Astrocyte of the hippocampus (primary cell): ENCODE measurements at regions not wholly inside any gene's neighbourhood (a gene's known extent, or its start where the extent isn't known, plus 50 kb on each side); places are given as distances from the start of the nearest gene placed in this dataset.
"Not testable (repeated sequence)": the region's sequence is repeated elsewhere in the genome, so short reads cannot be mapped to it uniquely, and the experiment has no call there.

Experiments used
- DNase-seq: peaks from one replicate; pipeline ENCODE4 v3.0.0; 2011; ENCODE audit warnings: low read depth, low spot score

DNA sequence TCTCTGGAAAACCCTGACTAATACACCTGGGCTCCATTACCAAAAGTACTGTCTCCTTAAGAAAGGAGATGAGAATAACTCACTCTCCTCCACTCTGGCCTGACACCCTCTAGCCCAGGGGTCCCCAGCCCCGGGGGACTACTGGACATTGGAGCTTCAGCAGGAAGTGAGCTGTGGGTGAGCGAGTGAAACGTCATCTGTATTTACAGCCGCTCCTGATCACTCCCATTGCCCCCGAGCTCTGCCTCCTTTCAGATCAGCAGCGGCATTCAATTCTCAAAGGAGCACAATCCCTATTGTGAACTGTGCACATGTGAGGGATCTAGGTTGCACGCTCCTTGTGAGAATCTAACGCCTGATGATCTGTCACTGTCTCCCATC, 126.3 kb upstream of the TNRC6C start:
- no peak for DNase-seq

DNA sequence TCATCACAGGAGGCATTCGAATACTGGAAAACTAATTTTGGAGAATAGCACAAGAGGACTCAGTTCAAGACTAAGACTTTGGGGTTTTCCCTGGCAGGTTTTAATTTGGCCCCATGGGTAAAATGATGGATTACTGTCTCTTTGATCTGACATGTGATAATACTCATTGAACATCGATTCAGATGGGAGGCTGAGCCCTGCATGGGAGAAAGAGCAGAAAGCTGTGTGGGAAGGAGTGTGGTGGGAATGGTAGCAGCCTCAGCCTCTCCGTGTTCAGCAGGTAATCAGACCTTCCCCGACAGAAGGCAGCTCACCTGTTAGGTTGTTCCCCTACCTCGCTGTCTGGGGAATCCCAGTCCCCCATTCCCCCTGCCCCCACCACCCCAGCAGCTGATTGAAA, 124.7 kb upstream of the TNRC6C start:
- DNase-seq: no peak

DNA sequence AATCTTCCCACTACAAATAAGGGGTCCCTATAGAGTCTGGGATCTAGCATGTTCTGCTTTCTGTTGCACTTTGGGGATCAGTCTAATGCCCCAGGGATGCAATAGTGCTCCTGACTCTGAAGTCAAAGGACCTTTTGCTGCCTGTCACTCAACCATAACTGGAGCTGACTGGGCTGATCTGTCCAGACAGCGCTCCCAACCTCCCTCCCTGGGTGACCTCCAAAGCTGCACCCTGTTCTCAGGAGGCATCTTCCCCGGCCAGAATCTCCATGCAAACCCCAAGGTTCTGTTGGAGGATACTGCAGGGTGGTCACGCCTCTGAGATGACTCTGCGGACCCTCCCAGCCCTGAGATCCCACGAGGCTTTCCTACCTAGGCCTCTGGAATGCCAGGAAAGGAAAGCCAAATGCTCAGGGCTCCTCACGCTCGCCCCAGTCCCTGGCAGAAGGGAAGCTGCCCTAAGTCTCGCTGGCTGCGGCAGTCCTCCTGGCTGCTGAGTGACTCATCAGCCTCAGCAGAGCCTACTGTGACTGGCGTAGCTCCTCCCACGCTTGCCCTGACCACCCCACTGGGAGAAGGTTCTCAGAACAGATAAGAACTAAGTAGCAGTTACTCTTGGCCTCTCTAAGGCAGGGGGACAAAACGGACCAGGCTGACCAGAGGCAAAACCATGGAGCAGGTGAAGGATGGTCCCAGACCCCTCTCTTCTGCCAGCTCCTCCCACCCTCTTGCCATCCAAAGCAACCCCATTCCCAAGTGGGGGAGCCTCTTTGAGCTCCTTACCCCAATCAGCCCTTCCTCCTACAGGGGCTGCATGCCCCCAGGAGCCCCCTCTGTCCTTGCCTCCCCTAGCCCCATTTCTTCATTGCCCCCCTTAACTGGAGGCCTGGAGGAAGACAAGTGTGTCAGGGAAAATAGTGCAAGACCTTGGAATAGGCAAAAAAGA, 124.1 kb upstream of the TNRC6C start:
- DNase-seq: peak; percentile 96

DNA sequence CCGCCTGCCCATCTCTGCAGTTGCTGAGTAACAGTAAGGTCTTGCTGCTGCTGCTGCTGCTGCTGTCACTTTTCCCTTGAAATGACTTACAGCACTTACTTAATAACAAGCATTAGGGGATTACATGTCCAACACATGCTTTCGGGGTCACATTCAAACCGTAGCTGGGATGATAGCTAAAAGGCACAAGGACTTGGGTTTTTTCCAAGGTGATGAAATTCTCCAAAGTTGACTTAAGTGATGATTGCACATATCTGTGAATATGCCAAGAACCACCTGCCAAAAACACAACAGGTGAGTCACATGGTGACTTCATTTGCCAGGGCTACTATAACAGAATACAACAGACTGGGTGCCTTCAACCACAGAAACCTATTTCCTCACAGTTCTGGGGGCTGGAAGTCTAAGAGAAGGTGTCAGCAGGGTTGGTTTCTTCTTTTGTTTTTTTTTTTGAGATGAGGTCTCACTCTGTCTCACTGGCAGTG, 121.9 kb upstream of the TNRC6C start:
- peak; percentile 49 for DNase-seq

DNA sequence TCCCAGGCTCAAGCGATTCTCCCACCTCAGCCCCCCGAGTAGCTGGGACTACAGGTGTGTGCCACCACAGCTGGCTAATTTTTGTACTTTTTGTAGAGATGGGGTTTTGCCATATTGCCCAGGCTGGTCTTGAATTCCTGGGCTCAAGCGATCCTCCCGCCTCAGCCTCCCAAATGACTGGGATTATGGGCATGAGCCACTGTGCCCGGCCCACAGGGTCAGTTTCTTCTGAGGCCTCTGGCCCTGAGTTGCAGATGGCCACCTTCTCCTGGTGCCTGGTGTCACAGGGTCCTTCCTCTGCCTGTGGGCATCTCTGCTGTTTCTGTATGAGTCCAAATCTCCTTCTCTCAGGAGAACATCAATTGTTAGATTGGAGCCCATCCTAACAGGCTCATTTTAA, 121.4 kb upstream of the TNRC6C start:
- not testable (repeated sequence) for DNase-seq

DNA sequence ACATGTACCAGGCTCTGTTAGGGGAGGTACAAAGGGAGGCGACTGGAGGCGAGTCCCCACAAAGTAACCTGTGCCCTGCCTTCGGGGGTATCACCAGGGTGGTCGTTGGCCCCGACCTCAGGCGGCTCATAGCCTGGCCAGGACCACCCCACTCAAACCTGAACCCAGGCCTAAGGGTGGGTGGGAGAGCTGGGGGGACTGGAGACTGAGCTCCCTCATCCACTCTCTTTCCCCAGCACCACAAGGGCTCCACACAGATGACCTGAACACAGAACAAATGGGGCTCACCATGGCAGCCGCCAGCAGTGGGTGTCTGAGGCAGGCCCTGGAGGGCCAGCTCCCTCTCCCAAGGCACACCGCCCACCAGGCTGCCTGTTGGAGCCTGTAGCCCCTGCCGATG, 120.6 kb upstream of the TNRC6C start:
- no peak for DNase-seq

DNA sequence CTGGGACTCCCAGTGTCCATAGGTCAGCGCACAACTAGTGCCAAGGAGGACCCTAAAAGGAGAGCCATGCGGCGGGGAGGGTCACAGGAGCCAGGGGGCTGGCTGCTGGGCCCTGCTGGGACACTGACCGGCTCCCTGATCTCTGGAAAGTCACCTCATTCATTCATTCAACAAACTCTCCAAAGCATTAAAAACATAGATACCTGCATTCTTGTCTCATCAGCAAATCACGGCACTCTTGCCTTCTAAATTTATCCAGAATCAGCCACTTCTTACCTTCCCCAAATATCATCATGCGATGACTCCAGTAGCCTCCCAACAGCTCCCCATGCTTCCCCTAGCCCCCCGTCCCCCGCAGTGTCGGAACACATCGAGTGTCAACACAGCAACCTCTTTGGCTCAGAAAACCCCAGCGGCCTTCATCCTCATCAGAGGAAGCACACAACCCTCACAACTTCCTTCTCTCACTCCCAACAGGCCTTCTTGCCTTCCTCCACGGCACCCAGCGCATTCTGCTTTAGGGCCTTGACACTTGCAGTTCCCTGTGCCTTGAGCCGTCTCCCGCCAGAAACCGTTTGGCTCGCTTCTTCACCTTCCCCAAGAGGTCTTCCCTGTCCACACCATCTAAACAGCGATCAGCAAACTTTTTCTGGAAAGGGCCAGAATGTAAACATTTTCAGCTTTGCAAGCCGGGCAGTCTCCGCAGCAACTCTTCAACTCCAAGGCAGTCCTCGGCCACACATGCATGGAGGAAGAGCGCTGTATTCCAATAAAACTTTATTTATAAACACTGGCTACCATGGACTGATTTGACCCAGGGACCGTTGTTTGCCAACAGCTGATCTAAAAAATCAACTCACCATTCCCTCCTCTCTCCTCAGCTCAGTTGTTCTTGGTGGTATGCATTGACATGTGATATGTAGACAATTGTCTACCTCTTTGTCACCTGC, 119.5 kb upstream of the TNRC6C start:
- no peak for DNase-seq

DNA sequence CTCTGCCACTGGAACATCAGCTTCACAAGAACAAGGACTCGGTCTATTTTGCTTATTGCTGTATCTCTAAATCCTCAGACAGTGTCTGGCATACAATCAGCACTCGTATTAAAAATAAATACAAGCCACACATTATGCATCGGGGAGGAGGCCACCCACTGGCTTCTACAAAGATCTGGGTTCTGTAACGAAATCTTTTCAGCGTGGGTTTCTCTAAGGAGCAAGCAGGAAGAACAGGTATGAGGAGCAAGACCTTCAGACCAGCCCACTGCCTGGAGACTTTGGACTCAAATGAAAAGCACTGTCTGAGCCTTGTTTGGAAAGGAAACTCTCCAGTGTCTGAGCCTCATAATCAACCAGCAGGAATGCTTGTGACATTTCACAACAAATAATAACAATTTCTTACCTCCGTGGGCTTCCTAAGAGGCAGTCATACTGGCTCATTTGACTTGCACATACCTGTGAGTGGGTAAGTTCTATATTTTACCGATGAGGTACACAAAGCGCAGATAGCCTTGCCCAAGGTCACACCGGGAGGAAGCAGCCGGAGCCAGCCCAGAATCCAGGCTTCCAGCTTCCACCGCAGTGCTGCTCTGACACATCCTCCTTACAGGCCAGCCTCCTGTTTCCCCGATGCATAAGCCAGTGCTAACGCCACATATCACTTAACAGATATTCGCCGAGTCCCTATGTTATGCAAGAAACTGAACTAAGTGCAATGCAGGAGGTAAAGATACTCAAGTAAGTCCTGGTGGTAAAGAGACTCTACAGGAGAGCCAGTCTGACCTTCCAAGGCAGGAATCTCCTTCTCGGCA, 118.6 kb upstream of the TNRC6C start:
- peak; percentile 45 for DNase-seq

DNA sequence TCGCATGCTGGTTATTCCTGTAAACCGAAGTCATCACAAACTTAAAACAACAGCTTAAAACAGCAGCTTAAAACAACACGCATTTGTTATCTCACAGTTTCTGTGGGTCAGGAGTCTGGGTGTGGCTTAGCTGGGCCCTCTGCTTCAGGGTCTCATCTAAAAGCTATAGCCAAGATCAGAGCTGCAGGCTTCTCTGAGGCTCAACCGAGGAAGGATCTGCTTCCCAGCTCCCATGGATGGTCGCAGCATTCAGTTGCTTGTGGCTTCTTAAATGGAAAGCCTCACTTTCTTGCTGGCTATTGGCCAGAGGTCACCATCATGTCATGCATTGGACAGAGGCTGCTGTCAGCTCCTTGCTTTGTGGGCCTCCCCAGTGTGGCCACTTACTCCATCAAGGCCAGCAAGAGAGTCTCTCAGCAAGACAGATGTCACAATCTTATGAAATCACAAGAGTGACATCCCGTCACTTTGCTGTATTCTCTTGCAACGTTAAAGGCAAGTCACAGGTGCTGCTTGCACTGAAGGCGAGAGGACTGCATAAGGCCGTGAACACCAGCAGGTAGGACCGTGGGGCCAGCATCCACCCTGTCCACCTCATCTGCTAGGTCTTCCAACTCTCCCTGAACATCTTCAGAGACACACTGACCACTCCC, 117.9 kb upstream of the TNRC6C start:
- no peak for DNase-seq

DNA sequence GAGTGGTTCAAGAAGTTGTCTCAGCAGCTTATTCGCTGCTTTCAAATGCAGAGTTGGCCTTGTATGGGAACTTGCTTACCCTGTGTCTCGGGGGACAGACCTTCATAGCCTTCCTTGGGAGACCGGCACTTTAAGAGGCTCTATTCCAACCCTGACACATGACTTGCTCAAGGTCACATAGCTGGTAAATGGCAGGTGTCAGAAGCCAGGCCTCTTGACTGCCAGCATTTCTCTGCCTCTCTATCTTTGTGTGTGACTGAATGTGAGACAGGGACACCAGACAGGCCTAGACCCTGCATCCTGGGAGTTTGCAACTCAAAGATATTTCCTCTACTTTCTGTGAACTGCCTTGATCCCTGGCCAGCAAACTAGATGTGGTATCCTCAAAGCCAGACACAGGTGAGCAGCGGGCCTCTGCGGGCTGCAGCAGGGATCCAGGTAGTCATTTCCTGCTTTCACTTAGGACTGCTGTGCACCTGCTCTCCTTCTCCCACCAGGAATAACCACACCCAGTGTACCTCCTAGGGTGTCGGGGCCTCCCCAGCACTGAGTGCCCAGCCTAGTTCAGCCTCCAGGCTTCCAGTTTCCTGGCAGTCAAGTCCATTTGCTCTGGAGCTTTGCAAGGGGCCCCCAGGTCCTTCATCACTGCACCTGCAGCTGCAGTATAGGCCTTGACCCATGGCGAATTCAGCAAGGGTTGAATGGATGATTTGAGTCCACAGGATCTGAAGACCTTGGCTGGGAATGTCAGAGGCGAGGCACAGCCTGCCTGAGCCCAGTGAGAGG, 116.6 kb upstream of the TNRC6C start:
- no peak for DNase-seq

DNA sequence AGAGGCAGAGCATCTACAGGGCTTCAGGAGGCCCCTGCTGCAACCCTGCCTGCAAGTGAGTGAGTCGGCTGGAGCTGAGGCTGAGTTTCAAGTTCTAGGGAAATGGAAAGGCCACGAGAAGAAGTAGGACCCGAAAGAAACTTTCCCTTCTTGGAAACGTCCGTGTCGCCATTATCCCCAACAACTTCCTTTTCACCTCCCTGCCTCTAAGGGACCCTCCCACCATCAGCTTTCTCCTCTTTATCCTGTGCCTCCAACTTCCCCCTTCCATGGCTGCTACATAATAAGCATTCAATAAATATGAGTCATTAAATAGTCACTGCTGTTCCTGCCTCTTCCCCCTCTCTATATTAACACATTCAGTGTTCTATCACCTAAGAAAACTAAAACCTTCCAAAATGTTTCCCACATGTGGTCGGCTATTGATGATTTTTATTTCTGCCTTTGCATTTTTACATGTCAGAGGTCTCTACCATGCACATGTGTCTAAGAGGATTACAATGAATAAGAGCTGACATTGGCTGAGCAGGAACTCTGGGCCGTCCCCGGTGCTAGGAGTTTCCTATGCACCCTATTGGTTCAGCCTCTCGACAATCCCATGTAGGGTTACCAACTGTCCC, 115.9 kb upstream of the TNRC6C start:
- DNase-seq: peak; percentile 68

DNA sequence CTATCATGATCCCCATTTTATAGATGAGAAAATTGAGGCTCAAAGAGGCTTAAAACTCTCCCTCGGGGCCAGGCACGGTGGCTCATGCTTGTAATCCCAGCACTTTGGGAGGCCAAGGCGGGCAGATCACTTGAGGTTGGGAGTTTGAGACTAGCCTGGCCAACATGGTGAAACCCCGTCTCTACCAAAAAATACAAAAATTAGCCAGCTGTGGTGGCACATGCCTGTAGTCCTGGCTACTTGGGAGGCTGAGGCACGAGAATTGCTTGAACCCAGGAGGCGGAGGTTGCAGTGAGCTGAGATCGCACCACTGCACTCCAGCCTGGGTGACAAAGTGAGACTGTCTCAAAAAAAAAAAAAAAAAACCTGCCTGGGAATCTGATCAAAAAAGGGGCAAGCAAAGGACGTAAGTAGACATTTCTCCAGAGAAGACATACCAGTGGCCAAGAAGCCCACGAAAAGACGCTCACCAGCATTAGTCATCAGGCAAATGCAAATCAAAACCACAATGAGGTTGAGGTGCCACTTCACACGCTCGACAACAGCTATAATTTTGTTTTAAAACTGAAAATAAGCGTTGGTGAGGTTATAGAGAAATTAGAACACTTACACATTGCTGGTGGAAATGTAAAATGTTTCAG, 115.1 kb upstream of the TNRC6C start:
- DNase-seq: peak; percentile 95

DNA sequence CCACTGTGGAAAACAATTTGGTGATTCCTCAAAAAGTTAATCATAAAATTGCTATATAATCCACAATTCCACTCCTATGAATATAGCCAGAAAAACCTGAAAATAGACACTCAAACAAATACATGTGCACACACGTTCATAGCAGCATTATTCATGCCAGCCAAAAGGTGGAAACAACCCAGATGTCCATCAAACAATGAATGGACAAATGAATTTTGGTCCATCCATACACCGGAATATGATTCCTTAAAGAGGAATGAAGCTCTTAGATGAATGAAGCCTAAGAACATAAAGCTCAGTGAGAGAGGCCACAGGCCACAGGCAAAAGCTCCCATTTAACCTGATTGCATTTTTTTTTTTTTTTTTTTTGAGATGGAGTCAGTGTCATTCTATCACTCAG, 114.6 kb upstream of the TNRC6C start:
- no peak for DNase-seq

DNA sequence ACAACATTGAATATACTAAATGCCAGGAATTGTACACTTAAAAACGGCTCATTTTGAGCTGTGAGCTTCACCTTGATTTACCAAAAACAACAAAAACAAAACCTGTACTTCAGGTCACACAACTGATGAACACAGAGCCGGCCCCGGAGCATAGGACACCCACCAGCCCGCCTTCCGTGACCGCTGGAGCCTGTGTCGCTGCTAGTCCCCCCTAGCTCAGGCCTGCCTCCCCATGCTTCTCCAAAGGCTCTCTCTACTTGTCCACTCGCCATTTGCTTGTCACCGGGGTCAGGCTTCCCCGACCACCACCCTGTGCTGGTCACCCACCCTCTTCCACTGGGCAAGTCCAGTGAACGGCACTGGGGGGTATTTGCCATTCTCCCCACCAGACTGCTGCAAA, 113.8 kb upstream of the TNRC6C start:
- DNase-seq: no peak

DNA sequence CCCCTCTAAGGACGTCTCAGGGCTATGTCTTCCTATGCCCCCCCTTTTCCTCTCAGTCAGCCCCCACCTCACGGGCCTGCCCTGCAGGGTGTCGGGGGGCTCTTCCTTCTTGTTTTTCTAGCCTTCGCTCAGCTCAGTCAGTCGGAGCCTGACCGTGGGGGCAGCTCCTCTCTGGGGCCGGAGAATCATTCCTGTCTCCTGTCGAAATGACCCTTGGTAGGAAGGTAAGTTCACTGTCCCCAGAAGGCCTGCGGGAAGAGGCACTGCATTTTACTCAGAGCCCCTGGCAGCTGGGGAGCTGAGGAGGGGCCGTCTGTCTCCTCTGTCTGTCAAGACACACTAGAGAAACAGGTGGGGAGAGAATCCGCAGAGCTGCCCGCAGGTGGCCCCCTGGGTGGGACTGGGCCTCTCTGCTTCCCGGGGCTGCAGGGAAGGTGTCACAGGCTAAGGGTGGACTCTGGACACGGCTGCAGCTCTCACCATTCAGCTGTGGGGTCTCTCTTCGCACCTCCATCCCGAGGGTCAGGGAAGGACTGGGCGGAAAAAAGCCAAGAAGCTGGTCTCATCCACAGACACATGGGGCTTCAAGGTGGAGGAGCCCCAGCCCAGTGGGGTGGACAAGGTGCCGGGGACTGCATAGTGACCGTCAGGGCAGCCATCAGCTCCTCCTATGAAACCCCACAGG, 112.8 kb upstream of the TNRC6C start:
- DNase-seq: no peak

DNA sequence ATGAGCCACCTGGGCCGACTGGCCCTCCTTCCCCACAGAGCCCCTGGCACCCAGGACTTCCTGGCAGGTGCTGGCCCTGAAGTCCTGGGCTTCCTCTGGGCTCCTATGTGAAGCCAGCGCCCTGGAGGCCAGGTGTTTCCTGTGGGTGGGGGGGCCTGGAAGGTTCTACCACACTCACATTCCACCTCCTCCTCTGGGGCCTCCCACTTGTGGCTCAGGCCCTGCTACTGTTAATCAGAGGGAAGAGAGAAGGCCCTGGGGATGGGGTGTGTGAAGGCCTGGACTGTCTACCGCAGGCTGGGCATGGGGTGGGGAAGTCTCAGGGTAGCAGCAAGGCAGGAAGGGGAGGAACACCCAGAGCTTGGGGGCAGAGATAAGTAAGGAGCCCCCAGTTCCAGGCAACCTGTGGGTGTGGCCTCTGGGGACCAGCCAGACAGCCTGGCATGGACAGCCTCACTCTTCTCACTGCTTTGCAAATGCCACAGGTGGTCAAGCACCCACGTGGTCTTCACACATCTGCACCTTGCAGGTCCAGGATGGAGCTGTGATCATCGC, 111.9 kb upstream of the TNRC6C start:
- DNase-seq: no peak

DNA sequence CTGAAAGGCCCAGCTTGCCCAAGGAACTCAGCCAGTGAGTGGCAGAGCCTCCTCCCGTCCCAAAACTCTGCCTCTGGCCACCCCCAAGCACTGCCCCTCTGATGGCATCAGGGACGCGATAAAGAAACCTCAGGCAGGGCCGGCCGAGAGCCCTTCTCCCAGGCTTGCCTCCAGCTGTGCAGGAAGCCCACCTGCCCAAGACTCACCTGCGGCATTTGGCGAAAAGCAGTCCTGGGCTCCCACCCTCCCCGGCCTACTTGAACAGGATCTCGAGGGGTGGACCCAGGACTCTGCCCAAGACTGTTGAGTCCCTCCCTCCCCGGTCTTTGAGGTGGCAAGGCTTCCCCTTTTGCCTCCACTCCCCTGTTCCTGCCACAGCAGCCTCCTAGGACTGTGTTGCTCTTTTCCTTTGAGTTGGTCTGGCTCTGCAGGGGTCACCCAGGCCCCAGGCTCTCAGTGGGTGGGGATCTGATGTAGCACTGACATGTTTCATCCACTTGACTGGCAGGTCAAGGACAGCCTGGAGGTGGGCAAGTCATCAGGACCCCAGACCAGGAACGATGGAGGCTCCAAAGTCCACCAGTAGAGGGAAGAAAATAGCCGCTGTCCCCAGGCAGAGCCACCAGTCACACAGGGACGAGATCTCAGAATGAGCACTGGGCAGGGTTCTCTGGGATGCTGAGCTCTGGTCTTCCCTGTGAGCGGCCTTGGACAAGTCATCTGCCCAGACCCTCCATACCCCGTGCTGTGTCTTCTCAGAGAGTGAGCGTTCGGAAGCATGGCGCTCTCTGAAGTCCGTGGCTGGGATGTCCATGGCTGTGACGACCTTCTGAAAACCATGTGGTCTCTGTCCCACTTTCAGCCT, 111.0 kb upstream of the TNRC6C start:
- no peak for DNase-seq
